ENCODE measurements at regions not wholly inside any gene's neighbourhood (a gene's known extent, or its start where the extent isn't known, plus 50 kb on each side); places are given as distances from the start of the nearest gene placed in this dataset.
"Not testable (repeated sequence)": the region's sequence is repeated elsewhere in the genome, so short reads cannot be mapped to it uniquely, and the experiment has no call there.

GRCh38 chr3:165521131-165521871 lies 315.9 kb downstream of the BCHE start:
- no peak for DNase-seq (ENCODE audit: low spot score)
- no peak for FAIRE-seq

GRCh38 chr3:165519687-165520086 lies 317.5 kb downstream of the BCHE start:
- DNase-seq (ENCODE audit: low spot score) = no peak
- no peak for FAIRE-seq

- DNase-seq (ENCODE audit: low spot score) (no peak), FAIRE-seq (no peak)
These were observed 318.9 kb downstream of the BCHE start for GRCh38 chr3:165518346-165518745.

GRCh38 chr3:165513715-165514701 lies 317.8 kb upstream of the SLITRK3 start:
- FAIRE-seq (no peak), DNase-seq (ENCODE audit: low spot score) (no peak)

GRCh38 chr3:165507576-165507975 lies 311.4 kb upstream of the SLITRK3 start:
- FAIRE-seq (no peak), DNase-seq (ENCODE audit: low spot score) (no peak)

- FAIRE-seq (no peak), DNase-seq (ENCODE audit: low spot score) (no peak)
These were observed 310.9 kb upstream of the SLITRK3 start for GRCh38 chr3:165507060-165507459.

- FAIRE-seq = no peak
- no peak for DNase-seq (ENCODE audit: low spot score)
These were observed 309.5 kb upstream of the SLITRK3 start for GRCh38 chr3:165505657-165506056.

GRCh38 chr3:165504554-165504953 lies 308.4 kb upstream of the SLITRK3 start:
- no peak for DNase-seq (ENCODE audit: low spot score)
- FAIRE-seq = no peak

GRCh38 chr3:165503825-165504224 lies 307.6 kb upstream of the SLITRK3 start:
- FAIRE-seq = no peak

GRCh38 chr3:165503346-165503745 lies 307.2 kb upstream of the SLITRK3 start:
- FAIRE-seq (no peak), DNase-seq (ENCODE audit: low spot score) (no peak)

More at GRCh38 chr3:165503825-165504224, 307.6 kb upstream of the SLITRK3 start:
- DNase-seq (ENCODE audit: low spot score) = no peak

- no peak for FAIRE-seq
- DNase-seq (ENCODE audit: low spot score) = no peak
These were observed 306.5 kb upstream of the SLITRK3 start for GRCh38 chr3:165502707-165503106.

GRCh38 chr3:165498742-165499141 lies 302.6 kb upstream of the SLITRK3 start:
- not testable (repeated sequence) for DNase-seq (ENCODE audit: low spot score); FAIRE-seq

GRCh38 chr3:165491487-165491886 lies 295.3 kb upstream of the SLITRK3 start:
- FAIRE-seq = no peak
- no peak for DNase-seq (ENCODE audit: low spot score)

GRCh38 chr3:165476399-165477060 lies 280.3 kb upstream of the SLITRK3 start:
- DNase-seq (ENCODE audit: low spot score) (no peak), FAIRE-seq (no peak)

GRCh38 chr3:165466856-165467255 lies 270.7 kb upstream of the SLITRK3 start:
- DNase-seq (ENCODE audit: low spot score) (no peak), FAIRE-seq (no peak)

GRCh38 chr3:165464736-165465135 lies 268.6 kb upstream of the SLITRK3 start:
- FAIRE-seq = no peak
- DNase-seq (ENCODE audit: low spot score) = no peak

- no peak for FAIRE-seq
- DNase-seq (ENCODE audit: low spot score) = no peak
These were observed 267.3 kb upstream of the SLITRK3 start for GRCh38 chr3:165463531-165463930.

- no peak for FAIRE-seq
- DNase-seq (ENCODE audit: low spot score) = no peak
These were observed 266.6 kb upstream of the SLITRK3 start for GRCh38 chr3:165462636-165463334.

- DNase-seq (ENCODE audit: low spot score) = no peak
- no peak for FAIRE-seq
These were observed 264.0 kb upstream of the SLITRK3 start for GRCh38 chr3:165459924-165460835.

GRCh38 chr3:165459111-165459510 lies 262.9 kb upstream of the SLITRK3 start:
- FAIRE-seq = no peak
- no peak for DNase-seq (ENCODE audit: low spot score)

Data from urothelium cell line (cell line).